Mammary epithelial cell (primary cell): ENCODE measurements at regions not wholly inside any gene's neighbourhood (a gene's known extent, or its start where the extent isn't known, plus 50 kb on each side); places are given as distances from the start of the nearest gene placed in this dataset.

Experiments used
- CTCF ChIP-seq, 2 donors: IDR thresholded peaks in 1 of 2; conservative IDR thresholded peaks in 1 of 2; 2 replicates each; pipeline ENCODE4 v1.5.1; 2011 to 2012; ENCODE audit warnings: inconsistent platforms in 2 of 2, low read length in 2 of 2, mild to moderate bottlenecking in 2 of 2, control low read depth in 1 of 2, low read depth in 1 of 2; ENCODE audit not compliant: insufficient read depth in 1 of 2; ENCODE audit errors: extremely low read depth in 1 of 2
- EZH2 ChIP-seq: IDR thresholded peaks from 2 replicates; pipeline ENCODE4 v1.6.1; 2012; ENCODE audit warnings: low read length, inconsistent platforms, borderline replicate concordance

- TF ChIP-seq CTCF (conservative IDR thresholded peaks at IDR 0.05 in 1 of 2, IDR thresholded peaks at IDR 0.05 in 1 of 2; ENCODE audit: extremely low read depth in 1 of 2, insufficient read depth in 1 of 2, low read depth in 1 of 2, low read length in 2 of 2) (no peak), EZH2 (no peak)
These were observed 62.4 kb upstream of the TNFSF18 start for GRCh38 chr1:173113015-173113741.
